Thoracic aorta (tissue), 2 donors: ENCODE measurements at regions not wholly inside any gene's neighbourhood (a gene's known extent, or its start where the extent isn't known, plus 50 kb on each side); places are given as distances from the start of the nearest gene placed in this dataset.

ENCODE experiments used
- ATAC-seq: fragments of 150-250 bp; one replicate; pipeline ENCODE4 v1.8.0; 2017; ENCODE audit warnings: low read depth; ENCODE audit not compliant: insufficient number of reproducible peaks, low FRiP score
- DNase-seq: peaks from one replicate; pipeline ENCODE4 v3.0.0-alpha.2; 2020; ENCODE audit warnings: low spot score
- H3K27ac ChIP-seq, 2 donors: fragments of 200-600 bp; sonication (generic); 1 replicate in 1 of 2; 2 replicates in 1 of 2; pipeline ENCODE4 v1.5.1; 2016; ENCODE audit warnings: mild to moderate bottlenecking in 2 of 2, moderate library complexity in 2 of 2
- H3K27me3 ChIP-seq: fragments of 200-600 bp; sonication (generic); replicated peaks from 2 replicates; pipeline ENCODE4 v1.6.0; 2016; ENCODE audit warnings: mild to moderate bottlenecking; ENCODE audit not compliant: insufficient read depth
- H3K36me3 ChIP-seq: fragments of 200-600 bp; sonication (generic); one replicate; pipeline ENCODE4 v1.5.1; 2016
- H3K4me1 ChIP-seq, 2 donors: fragments of 200-600 bp; sonication (generic); 1 replicate in 1 of 2; 2 replicates in 1 of 2; pipeline versions ENCODE4 v1.5.1 to v1.6.0; 2016; ENCODE audit warnings: low read depth in 2 of 2, mild to moderate bottlenecking in 1 of 2; ENCODE audit not compliant: control insufficient read depth in 1 of 2
- H3K4me3 ChIP-seq: fragments of 200-600 bp; sonication (generic); 2 replicates; pipeline ENCODE4 v1.5.1; 2016; ENCODE audit warnings: mild to moderate bottlenecking
- H3K9me3 ChIP-seq: fragments of 200-600 bp; sonication (generic); 2 replicates; pipeline ENCODE4 v1.5.1; 2016
- TF ChIP-seq, protein P1 (sequence below): fragments of 200-600 bp; sonication (generic); IDR thresholded peaks from one replicate; pipeline ENCODE4 v1.5.1; 2019; ENCODE audit warnings: antibody characterized with exemption

DNA sequence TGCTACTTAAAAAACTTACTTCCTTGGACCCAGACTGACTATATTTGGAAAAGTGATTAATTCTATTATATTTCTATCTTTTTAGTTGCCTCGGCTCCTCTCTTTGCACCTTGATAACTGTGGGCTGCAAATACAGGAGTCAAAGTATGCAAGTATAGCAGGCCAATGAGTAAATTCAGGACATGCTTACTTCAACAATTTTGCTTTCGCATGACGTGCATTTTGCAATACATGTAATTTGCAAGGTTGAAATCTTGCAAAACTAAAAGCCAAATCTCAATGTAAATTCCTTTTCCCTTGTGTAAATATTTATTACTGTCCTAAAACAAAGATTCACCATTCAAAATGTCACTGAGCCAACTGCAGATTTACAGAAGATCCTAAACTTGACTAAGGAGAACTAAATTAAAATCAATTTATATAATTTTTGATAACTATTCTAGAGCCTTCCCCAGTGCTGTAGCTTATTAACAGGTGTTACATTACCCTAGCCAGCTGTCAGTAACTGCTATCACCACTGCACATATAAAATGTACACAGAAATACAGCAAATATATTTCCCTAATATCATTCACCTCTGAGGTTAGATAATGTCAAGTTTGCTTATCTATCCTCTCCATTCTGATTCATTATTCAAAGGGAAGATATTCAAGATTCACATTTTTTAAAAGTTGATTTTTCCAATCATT is 1069.5 kb downstream of the TRHDE start:
- Histone ChIP-seq H3K36me3 (no peaks in the 10 kb centered on the region), H3K9me3 (no peaks in the 10 kb centered on the region), H3K4me3 (no peak overlapping the region), H3K4me1 (no peaks in the 10 kb centered on the region), H3K27ac (no peak overlapping the region), H3K27me3 (no peaks in the 10 kb centered on the region)
- no peak for DNase-seq
- ATAC-seq: no peak
- TF ChIP-seq, protein P1, sequence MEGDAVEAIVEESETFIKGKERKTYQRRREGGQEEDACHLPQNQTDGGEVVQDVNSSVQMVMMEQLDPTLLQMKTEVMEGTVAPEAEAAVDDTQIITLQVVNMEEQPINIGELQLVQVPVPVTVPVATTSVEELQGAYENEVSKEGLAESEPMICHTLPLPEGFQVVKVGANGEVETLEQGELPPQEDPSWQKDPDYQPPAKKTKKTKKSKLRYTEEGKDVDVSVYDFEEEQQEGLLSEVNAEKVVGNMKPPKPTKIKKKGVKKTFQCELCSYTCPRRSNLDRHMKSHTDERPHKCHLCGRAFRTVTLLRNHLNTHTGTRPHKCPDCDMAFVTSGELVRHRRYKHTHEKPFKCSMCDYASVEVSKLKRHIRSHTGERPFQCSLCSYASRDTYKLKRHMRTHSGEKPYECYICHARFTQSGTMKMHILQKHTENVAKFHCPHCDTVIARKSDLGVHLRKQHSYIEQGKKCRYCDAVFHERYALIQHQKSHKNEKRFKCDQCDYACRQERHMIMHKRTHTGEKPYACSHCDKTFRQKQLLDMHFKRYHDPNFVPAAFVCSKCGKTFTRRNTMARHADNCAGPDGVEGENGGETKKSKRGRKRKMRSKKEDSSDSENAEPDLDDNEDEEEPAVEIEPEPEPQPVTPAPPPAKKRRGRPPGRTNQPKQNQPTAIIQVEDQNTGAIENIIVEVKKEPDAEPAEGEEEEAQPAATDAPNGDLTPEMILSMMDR: no peak

DNA sequence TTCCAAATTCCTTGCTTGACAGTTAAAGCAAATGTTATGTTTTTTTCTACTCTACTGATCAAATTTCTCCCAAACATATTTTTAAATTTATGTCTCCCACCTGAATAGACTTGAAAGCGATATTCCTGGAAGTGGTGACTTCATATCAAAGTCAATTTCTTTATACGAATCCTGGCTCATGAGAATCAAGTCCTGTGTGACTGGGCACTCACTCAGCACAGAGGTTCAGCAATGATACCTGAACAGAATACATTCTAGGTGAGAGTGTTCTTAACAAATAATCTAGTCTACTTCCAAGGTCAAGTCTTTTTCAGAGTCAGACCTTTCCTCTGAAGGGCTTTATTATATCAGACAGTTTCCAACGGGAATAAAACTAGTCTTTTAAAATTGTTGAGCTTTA is 1070.6 kb downstream of the TRHDE start:
- TF ChIP-seq, protein P1: no peak
- H3K4me3 ChIP-seq: no peak overlapping the region
- no peaks in the 10 kb centered on the region for H3K4me1 ChIP-seq
- H3K27ac ChIP-seq: no peak overlapping the region
- no peak for ATAC-seq
- no peaks in the 10 kb centered on the region for H3K36me3 ChIP-seq
- no peaks in the 10 kb centered on the region for H3K27me3 ChIP-seq
- no peak for DNase-seq
- H3K9me3 ChIP-seq: no peaks in the 10 kb centered on the region

DNA sequence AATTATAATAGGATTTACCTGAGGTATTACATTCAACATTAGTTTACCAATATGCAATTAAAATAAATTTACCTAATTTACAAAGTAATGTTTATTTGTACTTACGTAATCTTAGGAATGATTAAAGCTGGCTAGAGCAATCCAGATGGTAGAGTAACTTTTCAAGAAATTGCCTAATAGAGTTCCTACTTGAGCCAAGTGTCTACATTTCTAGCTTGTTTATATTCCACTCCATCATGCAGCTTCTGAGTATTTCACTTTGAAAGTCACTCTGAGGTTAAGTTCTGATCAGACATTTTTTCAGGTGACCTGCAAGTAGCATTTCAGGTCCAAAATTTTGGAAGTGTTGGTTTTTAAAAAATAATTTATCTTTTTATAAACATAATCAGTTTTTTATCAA is 1080.7 kb downstream of the TRHDE start:
- Histone ChIP-seq H3K4me3 (no peak overlapping the region), H3K4me1 (no peaks in the 10 kb centered on the region), H3K27ac (no peak overlapping the region), H3K9me3 (no peaks in the 10 kb centered on the region), H3K27me3 (no peaks in the 10 kb centered on the region), H3K36me3 (no peaks in the 10 kb centered on the region)
- ATAC-seq: no peak
- DNase-seq: no peak
- TF ChIP-seq, protein P1: no peak

DNA sequence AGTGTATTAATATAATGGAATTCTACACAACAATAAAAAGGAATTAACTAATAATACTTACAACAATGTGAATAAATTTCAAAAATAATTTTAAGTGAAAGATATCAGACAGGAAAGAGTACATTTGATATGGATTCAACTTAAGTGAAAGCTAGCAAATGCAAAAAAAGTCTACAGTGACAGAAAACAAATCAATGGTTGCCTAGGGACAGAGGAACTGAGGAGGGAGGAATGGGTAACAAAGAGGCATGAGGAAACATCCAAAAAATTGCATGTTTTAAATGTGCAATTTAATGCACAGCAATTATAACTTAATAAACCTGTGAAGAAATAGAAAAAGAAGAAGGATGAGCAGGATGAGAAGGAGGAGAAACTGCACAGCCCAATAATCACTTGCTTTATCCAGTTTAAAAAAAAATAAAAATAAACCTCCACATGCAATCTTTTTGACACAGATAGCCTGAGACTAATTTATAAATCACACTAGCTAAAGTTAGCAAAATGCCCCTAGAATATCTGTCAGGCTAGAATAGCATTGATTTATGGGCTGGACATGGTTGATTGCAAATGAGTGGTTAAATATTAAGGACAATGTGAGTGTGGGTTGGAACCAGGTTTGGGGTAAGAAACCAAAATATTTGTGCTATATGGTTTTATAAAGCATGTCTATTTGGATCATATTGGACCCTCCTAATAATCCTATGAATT is 1089.1 kb downstream of the TRHDE start:
- no peaks in the 10 kb centered on the region for H3K36me3 ChIP-seq
- no peak overlapping the region for H3K27ac ChIP-seq
- ATAC-seq (no peak), DNase-seq (no peak)
- TF ChIP-seq, protein P1: no peak
- H3K9me3 ChIP-seq: no peaks in the 10 kb centered on the region
- no peak overlapping the region for H3K4me3 ChIP-seq
- H3K4me1 ChIP-seq: peaks cover 0 to 10% of the 10 kb centered on the region in 2 donors
- H3K27me3 ChIP-seq: no peaks in the 10 kb centered on the region

DNA sequence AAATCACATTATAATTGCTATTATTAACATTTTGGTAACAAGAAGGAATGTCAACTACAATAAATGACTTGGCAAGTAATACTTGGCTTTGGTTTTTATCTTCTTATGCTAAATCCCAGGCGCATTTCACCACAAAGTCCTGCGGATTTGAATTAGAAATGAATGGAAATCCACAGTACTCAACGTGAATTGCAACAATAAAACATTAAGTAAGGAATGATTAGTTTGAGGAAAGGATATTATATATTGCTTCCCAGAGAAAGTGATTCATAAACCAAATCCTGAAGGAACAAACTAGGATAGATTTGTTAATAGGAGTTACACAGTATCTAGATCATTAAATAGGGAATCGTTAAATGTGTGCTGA is 1089.7 kb downstream of the TRHDE start:
- no peaks in the 10 kb centered on the region for H3K36me3 ChIP-seq
- H3K27me3 ChIP-seq: no peaks in the 10 kb centered on the region
- H3K4me3 ChIP-seq: no peak overlapping the region
- H3K4me1 ChIP-seq: peaks cover 0 to 10% of the 10 kb centered on the region in 2 donors
- TF ChIP-seq, protein P1: no peak
- no peak for DNase-seq
- no peak overlapping the region for H3K27ac ChIP-seq
- H3K9me3 ChIP-seq: no peaks in the 10 kb centered on the region
- no peak for ATAC-seq
